GM12878 (cell line): ENCODE measurements at regions not wholly inside any gene's neighbourhood (a gene's known extent, or its start where the extent isn't known, plus 50 kb on each side); places are given as distances from the start of the nearest gene placed in this dataset.

Source experiments
- ATAC-seq: fragments of 200-7000 bp; cut with Tn5 transposase; 3 replicates; pipeline ENCODE4 v1.9.1; 2020; ENCODE audit warnings: mild to moderate bottlenecking, moderate library complexity
- BruUV-seq: library from RNA; stranded (reverse); fragments of 400-500 nt; replicated peaks from 2 replicates; lab custom pipeline; 2021; lab: Mats Ljungman, UMichigan
- CTCF ChIA-PET: fragments of 300-600 bp; sonication (Branson Sonifier 250); formaldehyde crosslinking; extraction: SDS; loops from one replicate; lab custom pipeline; 2021; ENCODE audit warnings: inconsistent platforms; lab: Yijun Ruan, JAX
- POLR2A ChIA-PET: fragments of 350-600 bp; formaldehyde crosslinking; extraction: SDS; loops from one replicate; lab custom pipeline; 2021; ENCODE audit warnings: inconsistent platforms; lab: Charles Lee
- RAD21 ChIA-PET: fragments of 300-600 bp; sonication (Branson Sonifier 250); formaldehyde crosslinking; loops from one replicate; lab custom pipeline; 2023; ENCODE audit warnings: antibody characterized with exemption; ENCODE audit not compliant: unreplicated experiment; lab: Charles Lee
- SMC1A ChIA-PET: fragments of 300-600 bp; sonication (Branson Sonifier 250); formaldehyde crosslinking; loops from one replicate; lab custom pipeline; 2023; ENCODE audit not compliant: unreplicated experiment, uncharacterized antibody; lab: Charles Lee
- DNase-seq: peaks from one replicate; pipeline ENCODE4 v3.0.0-alpha.2; 2011; ENCODE audit warnings: low read depth, low spot score
- FAIRE-seq: peaks from 3 replicates; lab custom pipeline; 2011; peaks lifted over from hg19 to GRCh38; lab: Jason Lieb, UNC
- H2AFZ ChIP-seq: 2 replicates; pipeline ENCODE4 v1.6.0; 2011; ENCODE audit warnings: low read depth, low read length, control low read depth; ENCODE audit not compliant: control insufficient read depth
- H3K27ac ChIP-seq: 2 replicates; pipeline ENCODE4 v1.5.1; 2011; ENCODE audit warnings: control low read depth; ENCODE audit not compliant: control insufficient read depth, insufficient read depth
- H3K27me3 ChIP-seq, 2 experiments: replicated peaks in 1 of 2; 2 replicates each; pipeline versions ENCODE4 v1.6.0 to v1.6.1; 2011; ENCODE audit warnings: low read length in 1 of 2; ENCODE audit not compliant: control insufficient read depth in 2 of 2, insufficient read depth in 2 of 2
- H3K36me3 ChIP-seq, 2 experiments: 2 replicates each; pipeline ENCODE4 v1.5.1; 2011; ENCODE audit warnings: low read length in 1 of 2; ENCODE audit not compliant: control insufficient read depth in 2 of 2, insufficient read depth in 2 of 2
- H3K4me1 ChIP-seq: 2 replicates; pipeline ENCODE4 v1.6.1; 2011; ENCODE audit warnings: mild to moderate bottlenecking, low read length, moderate library complexity, mixed read lengths; ENCODE audit not compliant: control insufficient read depth, insufficient read depth
- H3K4me2 ChIP-seq: 2 replicates; pipeline ENCODE4 v1.6.0; 2011; ENCODE audit warnings: control low read depth; ENCODE audit not compliant: control insufficient read depth, insufficient read depth
- H3K4me3 ChIP-seq: fragments of 200-600 bp; sonication (generic); 2 replicates; pipeline ENCODE4 v1.5.1; 2016
- H3K79me2 ChIP-seq: 2 replicates; pipeline ENCODE4 v1.6.0; 2011; ENCODE audit warnings: low read length; ENCODE audit not compliant: control insufficient read depth, insufficient read depth
- H3K9ac ChIP-seq: 2 replicates; pipeline ENCODE4 v1.8.0; 2011; ENCODE audit warnings: low read length, control low read depth, mixed read lengths; ENCODE audit not compliant: control insufficient read depth, insufficient read depth
- H3K9me3 ChIP-seq: replicated peaks from 3 replicates; pipeline ENCODE4 v1.5.1; 2011; ENCODE audit warnings: mild to moderate bottlenecking, low read length; ENCODE audit not compliant: control insufficient read depth, insufficient read depth
- H4K20me1 ChIP-seq: 2 replicates; pipeline ENCODE4 v1.6.0; 2011; ENCODE audit not compliant: control insufficient read depth, insufficient read depth
- BCL11A ChIP-seq: IDR thresholded peaks from 2 replicates; pipeline ENCODE4 v1.6.1; 2011; ENCODE audit warnings: low read depth, low read length
- CBFB ChIP-seq: IDR thresholded peaks from 2 replicates; pipeline ENCODE4 v1.6.1; 2016; ENCODE audit warnings: antibody characterized with exemption, low read depth
- CHD1 ChIP-seq: IDR thresholded peaks from 2 replicates; pipeline ENCODE4 v1.6.1; 2012; ENCODE audit warnings: low read depth, low read length, improper control_type of control experiment
- CREM ChIP-seq: IDR thresholded peaks from 2 replicates; pipeline ENCODE4 v1.6.1; 2014; ENCODE audit warnings: antibody characterized with exemption, low read depth
- HDAC6 ChIP-seq: fragments of 200-600 bp; sonication (generic); IDR thresholded peaks from one replicate; pipeline ENCODE4 v1.8.0; 2017; ENCODE audit warnings: antibody characterized with exemption; ENCODE audit not compliant: unreplicated experiment
- MEF2B ChIP-seq: fragments of 450-650 bp; IDR thresholded peaks from 2 replicates; pipeline ENCODE4 v1.6.1; 2018; ENCODE audit warnings: mild to moderate bottlenecking, moderate library complexity; ENCODE audit not compliant: partially characterized antibody, poor library complexity, severe bottlenecking
- MYB ChIP-seq: fragments of 150-350 bp; IDR thresholded peaks from 2 replicates; pipeline ENCODE4 v1.6.1; 2014; ENCODE audit warnings: mild to moderate bottlenecking, low read depth, low read length, borderline replicate concordance
- NBN ChIP-seq: fragments of 450-650 bp; IDR thresholded peaks from 2 replicates; pipeline ENCODE4 v1.6.1; 2016
- PAX5 ChIP-seq: IDR thresholded peaks from 2 replicates; pipeline ENCODE4 v1.6.1; 2011; ENCODE audit warnings: low read depth, low read length, borderline replicate concordance
- RAD21 ChIP-seq: IDR thresholded peaks from 2 replicates; pipeline ENCODE4 v1.6.1; 2011; ENCODE audit warnings: mild to moderate bottlenecking, low read depth, low read length, moderate library complexity; ENCODE audit not compliant: insufficient read depth
- RELA ChIP-seq: fragments of 450-650 bp; IDR thresholded peaks from 2 replicates; pipeline ENCODE4 v1.8.0; 2014; ENCODE audit warnings: borderline replicate concordance; ENCODE audit not compliant: partially characterized antibody
- SMC3 ChIP-seq: IDR thresholded peaks from 2 replicates; pipeline ENCODE4 v1.6.1; 2011; ENCODE audit warnings: low read length, improper control_type of control experiment, borderline replicate concordance
- ZNF274 ChIP-seq: IDR thresholded peaks from one replicate; pipeline ENCODE4 v1.8.0; 2011; ENCODE audit not compliant: insufficient read length, insufficient read depth
- whole genome bisulfite sequencing: methylation state at CpG from one replicate; pipeline ENCODE4 v1.1.6; 2016; ENCODE audit warnings: low lambda C conversion rate; ENCODE audit not compliant: insufficient replicate concordance, insufficient coverage; ENCODE audit errors: missing lambda C conversion rate; 5-methylcytosine and 5-hydroxymethylcytosine counted together
- in situ Hi-C: fragments of 300-500 bp; cut with MboI; formaldehyde crosslinking; loops from 9 replicates; pipeline ENCODE4 v1.14.3; 2018; ENCODE audit warnings: mixed read lengths
- intact Hi-C: fragments of 100-400 bp; cut with micrococcal nuclease; formaldehyde crosslinking; loops from one replicate; pipeline ENCODE4 v1.14.2; 2022; ENCODE audit not compliant: unreplicated experiment
- TF ChIP-seq, protein P1 (sequence below): IDR thresholded peaks from 2 replicates; pipeline ENCODE4 v1.6.1; 2011; ENCODE audit warnings: low read depth, low read length, improper control_type of control experiment, borderline replicate concordance
- TF ChIP-seq, protein P2 (sequence below): fragments of 150-350 bp; IDR thresholded peaks from 2 replicates; pipeline ENCODE4 v1.6.1; 2016; ENCODE audit warnings: low read depth, low read length
- TF ChIP-seq, protein P3 (sequence below), 3 experiments: IDR thresholded peaks in 2 of 3; conservative IDR thresholded peaks in 1 of 3; 2 replicates each; pipeline ENCODE4 v1.5.1; 2011; ENCODE audit warnings: low read depth in 3 of 3, low read length in 3 of 3, mild to moderate bottlenecking in 3 of 3, control low read depth in 2 of 3, moderate library complexity in 2 of 3, inconsistent platforms in 1 of 3, mixed read lengths in 1 of 3; ENCODE audit not compliant: control insufficient read depth in 2 of 3, insufficient read depth in 1 of 3; ENCODE audit errors: extremely low read depth in 1 of 3

GRCh38 chr2:78861546-78861945 lies 164.0 kb upstream of the REG3G start:
- peak; percentile 77 for ATAC-seq
- Histone ChIP-seq H3K4me3 (no peak overlapping the region), H3K9me3 (no peaks in the 10 kb centered on the region), H3K4me2 (no peak overlapping the region), H3K4me1 (no peaks in the 10 kb centered on the region), H2AFZ (no peak overlapping the region), H3K27me3 (no peaks in the 10 kb centered on the region), H3K27ac (no peak overlapping the region), H3K79me2 (no peaks in the 10 kb centered on the region), H4K20me1 (no peaks in the 10 kb centered on the region), H3K36me3 (no peaks in the 10 kb centered on the region), H3K9ac (no peak overlapping the region)
- ChIA-PET CTCF (interaction anchor here (0.8 to 1.8 kb wide), 18 partner anchors 9 to 1429 kb away, joined by 3 to 8 read pairs (median 4); no protein-coding TSS in a partner anchor), POLR2A (no interaction called here), SMC1A (interaction anchor here (0.7 to 1.4 kb wide), 5 partner anchors 9 to 198 kb away, joined by 3 read pairs; no protein-coding TSS in a partner anchor), RAD21 (interaction anchor here (1.0 to 1.2 kb wide), 3 partner anchors 8 to 188 kb away, joined by 4 to 6 read pairs (median 5); no protein-coding TSS in a partner anchor)
- no peak for DNase-seq
- in situ Hi-C loops = no loop called here
- FAIRE-seq = peak; percentile 56
- TF ChIP-seq RELA (no peak), NBN (no peak), MEF2B (no peak), PAX5 (no peak), ZNF274 (no peak), CBFB (no peak), CREM (no peak), MYB (no peak), HDAC6 (no peak), BCL11A (no peak), RAD21 (peak; percentile 42), CHD1 (no peak), SMC3 (peak; percentile 36; the same call in 1 of the 2 replicates)
- TF ChIP-seq, protein P1, sequence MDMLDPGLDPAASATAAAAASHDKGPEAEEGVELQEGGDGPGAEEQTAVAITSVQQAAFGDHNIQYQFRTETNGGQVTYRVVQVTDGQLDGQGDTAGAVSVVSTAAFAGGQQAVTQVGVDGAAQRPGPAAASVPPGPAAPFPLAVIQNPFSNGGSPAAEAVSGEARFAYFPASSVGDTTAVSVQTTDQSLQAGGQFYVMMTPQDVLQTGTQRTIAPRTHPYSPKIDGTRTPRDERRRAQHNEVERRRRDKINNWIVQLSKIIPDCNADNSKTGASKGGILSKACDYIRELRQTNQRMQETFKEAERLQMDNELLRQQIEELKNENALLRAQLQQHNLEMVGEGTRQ = no peak
- TF ChIP-seq, protein P2, sequence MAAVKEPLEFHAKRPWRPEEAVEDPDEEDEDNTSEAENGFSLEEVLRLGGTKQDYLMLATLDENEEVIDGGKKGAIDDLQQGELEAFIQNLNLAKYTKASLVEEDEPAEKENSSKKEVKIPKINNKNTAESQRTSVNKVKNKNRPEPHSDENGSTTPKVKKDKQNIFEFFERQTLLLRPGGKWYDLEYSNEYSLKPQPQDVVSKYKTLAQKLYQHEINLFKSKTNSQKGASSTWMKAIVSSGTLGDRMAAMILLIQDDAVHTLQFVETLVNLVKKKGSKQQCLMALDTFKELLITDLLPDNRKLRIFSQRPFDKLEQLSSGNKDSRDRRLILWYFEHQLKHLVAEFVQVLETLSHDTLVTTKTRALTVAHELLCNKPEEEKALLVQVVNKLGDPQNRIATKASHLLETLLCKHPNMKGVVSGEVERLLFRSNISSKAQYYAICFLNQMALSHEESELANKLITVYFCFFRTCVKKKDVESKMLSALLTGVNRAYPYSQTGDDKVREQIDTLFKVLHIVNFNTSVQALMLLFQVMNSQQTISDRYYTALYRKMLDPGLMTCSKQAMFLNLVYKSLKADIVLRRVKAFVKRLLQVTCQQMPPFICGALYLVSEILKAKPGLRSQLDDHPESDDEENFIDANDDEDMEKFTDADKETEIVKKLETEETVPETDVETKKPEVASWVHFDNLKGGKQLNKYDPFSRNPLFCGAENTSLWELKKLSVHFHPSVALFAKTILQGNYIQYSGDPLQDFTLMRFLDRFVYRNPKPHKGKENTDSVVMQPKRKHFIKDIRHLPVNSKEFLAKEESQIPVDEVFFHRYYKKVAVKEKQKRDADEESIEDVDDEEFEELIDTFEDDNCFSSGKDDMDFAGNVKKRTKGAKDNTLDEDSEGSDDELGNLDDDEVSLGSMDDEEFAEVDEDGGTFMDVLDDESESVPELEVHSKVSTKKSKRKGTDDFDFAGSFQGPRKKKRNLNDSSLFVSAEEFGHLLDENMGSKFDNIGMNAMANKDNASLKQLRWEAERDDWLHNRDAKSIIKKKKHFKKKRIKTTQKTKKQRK = no peak
- TF ChIP-seq, protein P3, sequence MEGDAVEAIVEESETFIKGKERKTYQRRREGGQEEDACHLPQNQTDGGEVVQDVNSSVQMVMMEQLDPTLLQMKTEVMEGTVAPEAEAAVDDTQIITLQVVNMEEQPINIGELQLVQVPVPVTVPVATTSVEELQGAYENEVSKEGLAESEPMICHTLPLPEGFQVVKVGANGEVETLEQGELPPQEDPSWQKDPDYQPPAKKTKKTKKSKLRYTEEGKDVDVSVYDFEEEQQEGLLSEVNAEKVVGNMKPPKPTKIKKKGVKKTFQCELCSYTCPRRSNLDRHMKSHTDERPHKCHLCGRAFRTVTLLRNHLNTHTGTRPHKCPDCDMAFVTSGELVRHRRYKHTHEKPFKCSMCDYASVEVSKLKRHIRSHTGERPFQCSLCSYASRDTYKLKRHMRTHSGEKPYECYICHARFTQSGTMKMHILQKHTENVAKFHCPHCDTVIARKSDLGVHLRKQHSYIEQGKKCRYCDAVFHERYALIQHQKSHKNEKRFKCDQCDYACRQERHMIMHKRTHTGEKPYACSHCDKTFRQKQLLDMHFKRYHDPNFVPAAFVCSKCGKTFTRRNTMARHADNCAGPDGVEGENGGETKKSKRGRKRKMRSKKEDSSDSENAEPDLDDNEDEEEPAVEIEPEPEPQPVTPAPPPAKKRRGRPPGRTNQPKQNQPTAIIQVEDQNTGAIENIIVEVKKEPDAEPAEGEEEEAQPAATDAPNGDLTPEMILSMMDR (IDR thresholded peaks at IDR 0.05 in 2 of 3, conservative IDR thresholded peaks at IDR 0.05 in 1 of 3; ENCODE audit: control insufficient read depth in 2 of 3, extremely low read depth in 1 of 3, insufficient read depth in 1 of 3, low read depth in 3 of 3, low read length in 3 of 3) = peak; percentile 33 to 52 (median 42); a peak in 5 of 6 replicates
- intact Hi-C loops = loop anchor here (1.0 to 10.0 kb wide), 3 partner anchors 116 to 497 kb away; no protein-coding TSS in a partner anchor
- WGBS = 39% methylated on average over 6 of the region's 6 CpGs
- no TSS peak for BruUV-seq
